Esophagus (tissue), 2 donors: ENCODE measurements at regions not wholly inside any gene's neighbourhood (a gene's known extent, or its start where the extent isn't known, plus 50 kb on each side); places are given as distances from the start of the nearest gene placed in this dataset.

Source experiments
- H3K27ac ChIP-seq, 2 donors: one replicate each; pipeline ENCODE4 v1.5.1; 2013; ENCODE audit warnings: low read depth in 2 of 2, mild to moderate bottlenecking in 2 of 2, inconsistent platforms in 1 of 2, low read length in 1 of 2, moderate library complexity in 1 of 2
- H3K27me3 ChIP-seq, 2 donors: one replicate each; pipeline ENCODE4 v1.6.1; 2013; ENCODE audit warnings: low read length in 2 of 2, control low read depth in 1 of 2, mild to moderate bottlenecking in 1 of 2; ENCODE audit not compliant: insufficient read depth in 2 of 2, control insufficient read depth in 1 of 2
- H3K36me3 ChIP-seq, 2 donors: one replicate each; pipeline ENCODE4 v1.6.1; 2013; ENCODE audit warnings: low read length in 1 of 2; ENCODE audit not compliant: control insufficient read depth in 2 of 2, insufficient read depth in 2 of 2
- H3K4me1 ChIP-seq, 2 donors: one replicate each; pipeline ENCODE4 v1.6.1; 2013; ENCODE audit warnings: low read length in 1 of 2; ENCODE audit not compliant: control insufficient read depth in 2 of 2, insufficient read depth in 2 of 2
- H3K4me3 ChIP-seq, 2 donors: one replicate each; pipeline ENCODE4 v1.5.1; 2013; ENCODE audit warnings: low read length in 2 of 2, mild to moderate bottlenecking in 2 of 2, low read depth in 1 of 2, moderate library complexity in 1 of 2
- H3K9me3 ChIP-seq, 2 donors: one replicate each; pipeline ENCODE4 v1.6.1; 2013; ENCODE audit warnings: mild to moderate bottlenecking in 2 of 2, low read depth in 1 of 2, low read length in 1 of 2, moderate library complexity in 1 of 2; ENCODE audit not compliant: control insufficient read depth in 2 of 2, insufficient read depth in 1 of 2
- WGBS, 2 donors: extraction: QIAGEN DNeasy Blood & Tissue Kit; methylation state at CpG; one replicate each; pipeline ENCODE4 v1.1.7; 2013; 5-methylcytosine and 5-hydroxymethylcytosine counted together
- donor health status: healthy with polysubstance abuse.
- donor health status: Bipolar disorder and iron deficiency.

- Histone ChIP-seq H3K27ac (no peak overlapping the region), H3K27me3 (no peaks in the 10 kb centered on the region), H3K36me3 (no peaks in the 10 kb centered on the region), H3K4me3 (no peak overlapping the region), H3K9me3 (peaks cover 0 to 4% of the 10 kb centered on the region in 2 donors), H3K4me1 (no peaks in the 10 kb centered on the region)
These were observed 300.7 kb upstream of the FTMT start for GRCh38 chr5:121550989-121551388.

- peaks cover 0 to 3% of the 10 kb centered on the region in 2 donors for H3K9me3 ChIP-seq
- H3K36me3 ChIP-seq: no peaks in the 10 kb centered on the region
- H3K27me3 ChIP-seq: no peaks in the 10 kb centered on the region
- no peak overlapping the region for H3K27ac ChIP-seq
- H3K4me1 ChIP-seq: no peaks in the 10 kb centered on the region
- H3K4me3 ChIP-seq: no peak overlapping the region
These were observed 291.9 kb upstream of the FTMT start for GRCh38 chr5:121559832-121560231.

- Histone ChIP-seq H3K4me3 (no peak overlapping the region), H3K9me3 (no peaks in the 10 kb centered on the region), H3K27me3 (no peaks in the 10 kb centered on the region), H3K36me3 (no peaks in the 10 kb centered on the region), H3K27ac (no peak overlapping the region), H3K4me1 (no peaks in the 10 kb centered on the region)
- 88 to 91% methylated on average over 1 of the region's 1 CpG for whole genome bisulfite sequencing, 2 donors
These were observed 279.6 kb upstream of the FTMT start for GRCh38 chr5:121572061-121572460.

- Histone ChIP-seq H3K27me3 (no peaks in the 10 kb centered on the region), H3K4me1 (no peaks in the 10 kb centered on the region), H3K4me3 (no peak overlapping the region), H3K36me3 (no peaks in the 10 kb centered on the region), H3K27ac (no peak overlapping the region), H3K9me3 (no peaks in the 10 kb centered on the region)
- 45 to 59% methylated on average over 1 of the region's 1 CpG for WGBS, 2 donors
These were observed 277.8 kb upstream of the FTMT start for GRCh38 chr5:121573721-121574382.

- Histone ChIP-seq H3K27ac (no peak overlapping the region), H3K27me3 (no peaks in the 10 kb centered on the region), H3K9me3 (no peaks in the 10 kb centered on the region), H3K4me1 (no peaks in the 10 kb centered on the region), H3K36me3 (no peaks in the 10 kb centered on the region), H3K4me3 (no peak overlapping the region)
- 78 to 92% methylated on average over 2 of the region's 2 CpGs for WGBS, 2 donors
These were observed 270.1 kb upstream of the FTMT start for GRCh38 chr5:121581588-121581987.

GRCh38 chr5:121596882-121597281 is 254.8 kb upstream of the FTMT start:
- no peaks in the 10 kb centered on the region for H3K27me3 ChIP-seq

GRCh38 chr5:121608826-121609225 is 242.9 kb upstream of the FTMT start:
- no peak overlapping the region for H3K4me3 ChIP-seq
- WGBS, 2 donors: 78% methylated on average over 2 of the region's 2 CpGs
- no peaks in the 10 kb centered on the region for H3K4me1 ChIP-seq
- H3K36me3 ChIP-seq: no peaks in the 10 kb centered on the region
- no peaks in the 10 kb centered on the region for H3K9me3 ChIP-seq
- no peak overlapping the region for H3K27ac ChIP-seq
- H3K27me3 ChIP-seq: no peaks in the 10 kb centered on the region

More at GRCh38 chr5:121596882-121597281, 254.8 kb upstream of the FTMT start:
- Histone ChIP-seq H3K4me1 (no peaks in the 10 kb centered on the region), H3K9me3 (peaks cover 0 to 4% of the 10 kb centered on the region in 2 donors), H3K36me3 (no peaks in the 10 kb centered on the region), H3K4me3 (no peak overlapping the region), H3K27ac (no peak overlapping the region)
- WGBS, 2 donors: 83 to 91% methylated on average over 3 of the region's 3 CpGs

GRCh38 chr5:121624035-121624434 is 227.6 kb upstream of the FTMT start:
- WGBS, 2 donors: 78% methylated on average over 2 of the region's 2 CpGs
- Histone ChIP-seq H3K27me3 (no peaks in the 10 kb centered on the region), H3K27ac (no peak overlapping the region), H3K36me3 (no peaks in the 10 kb centered on the region), H3K4me3 (no peak overlapping the region), H3K9me3 (no peaks in the 10 kb centered on the region), H3K4me1 (no peaks in the 10 kb centered on the region)

GRCh38 chr5:121628783-121629182 is 222.9 kb upstream of the FTMT start:
- Histone ChIP-seq H3K9me3 (no peaks in the 10 kb centered on the region), H3K27ac (no peak overlapping the region), H3K36me3 (no peaks in the 10 kb centered on the region), H3K27me3 (no peaks in the 10 kb centered on the region), H3K4me1 (no peaks in the 10 kb centered on the region), H3K4me3 (no peak overlapping the region)
- 62 to 65% methylated on average over 3 of the region's 3 CpGs for WGBS, 2 donors

GRCh38 chr5:121630402-121630801 is 221.3 kb upstream of the FTMT start:
- Histone ChIP-seq H3K4me1 (no peaks in the 10 kb centered on the region), H3K4me3 (no peak overlapping the region), H3K27ac (no peak overlapping the region), H3K36me3 (no peaks in the 10 kb centered on the region), H3K9me3 (no peaks in the 10 kb centered on the region), H3K27me3 (no peaks in the 10 kb centered on the region)
- WGBS, 2 donors: 31 to 41% methylated on average over 5 of the region's 5 CpGs
